NK-92 treated with Interleukin-12 subunit alpha and Interleukin-12 subunit beta, amount 100 ng/mL, for 24 hours (cell line): ENCODE measurements at regions not wholly inside any gene's neighbourhood (a gene's known extent, or its start where the extent isn't known, plus 50 kb on each side); places are given as distances from the start of the nearest gene placed in this dataset.
"Not testable (repeated sequence)": the region's sequence is repeated elsewhere in the genome, so short reads cannot be mapped to it uniquely, and the experiment has no call there.

Experiments used
- DNase-seq: peaks from one replicate; lab custom pipeline; 2025; lab: John Stamatoyannopoulos, UW

DNA sequence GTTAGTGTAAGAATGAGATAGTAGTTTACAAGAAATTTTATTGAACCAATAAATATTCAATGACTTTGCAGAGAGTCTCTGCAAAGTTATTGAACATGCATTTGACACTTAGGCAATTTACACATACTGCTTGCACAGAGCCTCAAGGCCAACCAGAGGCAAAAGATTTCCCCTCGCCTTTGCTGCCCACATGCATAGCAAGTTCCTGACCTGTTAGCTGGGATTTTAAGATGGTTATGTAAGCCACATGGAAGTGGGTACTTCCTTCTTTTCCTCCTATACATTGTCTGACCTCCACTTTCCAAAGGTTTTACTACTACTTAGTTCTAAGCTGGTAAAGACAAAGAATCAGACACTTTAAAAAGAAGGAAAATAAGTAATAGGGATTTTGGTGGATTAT is 430.1 kb upstream of the FRG1 start:
- no peak for DNase-seq

DNA sequence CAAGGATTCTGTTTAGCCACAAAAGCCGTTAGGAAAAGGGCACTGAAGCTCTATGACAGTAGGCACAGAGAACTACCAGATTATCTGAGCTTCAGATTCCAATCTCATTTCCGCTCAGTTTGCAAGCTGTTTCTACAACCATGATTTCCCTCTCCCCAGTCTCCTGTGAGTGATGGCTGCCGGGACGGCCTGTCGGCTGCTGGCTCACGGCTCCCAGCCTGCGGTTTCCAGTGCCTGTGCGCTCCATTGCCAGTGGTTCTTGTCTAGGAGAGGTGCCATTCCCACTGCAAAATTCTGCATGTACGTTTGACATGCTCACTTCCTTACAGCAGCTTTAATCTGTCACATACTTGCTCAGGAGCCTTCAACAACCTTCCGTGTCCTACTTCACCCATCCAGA is 429.1 kb upstream of the FRG1 start:
- no peak for DNase-seq

DNA sequence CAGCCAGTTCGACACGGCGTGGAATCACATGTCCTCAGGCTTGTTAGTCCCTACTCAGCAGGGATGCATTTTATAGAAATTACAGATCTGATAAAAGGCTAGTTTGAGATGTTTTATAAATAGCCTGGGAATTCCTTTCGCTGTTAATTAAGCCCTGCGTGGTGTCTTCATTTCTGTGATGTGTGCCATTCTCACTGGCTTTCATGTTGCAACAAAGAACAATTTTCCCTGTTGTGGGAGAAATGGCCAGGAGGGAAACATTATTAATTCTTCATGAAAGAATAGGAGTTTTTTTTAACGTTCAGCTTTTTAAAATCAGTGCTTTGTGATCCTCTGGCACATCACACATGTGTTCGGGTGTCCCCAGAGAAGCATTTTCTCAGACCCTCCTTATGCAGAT is 427.3 kb upstream of the FRG1 start:
- DNase-seq: no peak

DNA sequence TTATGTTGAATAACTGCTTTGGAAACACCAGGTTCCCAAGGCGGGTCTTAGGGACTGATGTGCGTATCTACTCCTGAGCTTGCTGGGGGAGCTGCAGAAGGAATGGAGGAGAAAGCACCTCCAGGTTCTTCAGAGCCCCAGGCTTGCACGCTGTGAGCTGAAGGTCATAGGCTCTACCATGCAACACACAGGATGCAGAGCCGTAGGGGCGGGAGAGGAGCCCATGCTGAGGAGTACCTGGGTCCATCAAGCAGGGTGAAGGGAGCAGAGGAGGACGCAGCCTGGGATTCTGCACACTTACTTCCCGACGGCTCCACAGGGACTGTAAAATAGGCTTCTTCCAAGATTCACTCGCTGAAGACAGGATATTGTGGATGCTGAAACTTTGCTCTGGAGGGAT is 426.5 kb upstream of the FRG1 start:
- no peak for DNase-seq

DNA sequence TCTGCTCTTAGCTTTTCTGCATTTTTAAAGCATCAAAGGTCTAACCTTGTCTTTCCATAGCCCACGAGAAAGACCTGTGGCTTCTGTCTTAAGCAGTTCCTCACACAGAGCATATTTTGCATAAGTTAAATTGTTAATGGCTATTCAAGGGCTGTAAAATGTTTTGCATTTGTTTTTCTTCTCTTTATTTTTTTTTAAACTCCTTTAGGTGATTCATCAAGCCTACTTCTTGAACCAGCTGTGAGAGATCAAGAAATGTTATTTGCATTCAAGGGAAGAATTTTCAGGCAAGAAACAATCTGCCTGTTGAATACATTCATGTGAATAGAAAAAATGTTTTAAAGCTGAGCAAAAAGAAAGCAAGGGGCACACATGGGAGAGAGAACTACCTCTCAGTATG is 423.8 kb upstream of the FRG1 start:
- no peak for DNase-seq

DNA sequence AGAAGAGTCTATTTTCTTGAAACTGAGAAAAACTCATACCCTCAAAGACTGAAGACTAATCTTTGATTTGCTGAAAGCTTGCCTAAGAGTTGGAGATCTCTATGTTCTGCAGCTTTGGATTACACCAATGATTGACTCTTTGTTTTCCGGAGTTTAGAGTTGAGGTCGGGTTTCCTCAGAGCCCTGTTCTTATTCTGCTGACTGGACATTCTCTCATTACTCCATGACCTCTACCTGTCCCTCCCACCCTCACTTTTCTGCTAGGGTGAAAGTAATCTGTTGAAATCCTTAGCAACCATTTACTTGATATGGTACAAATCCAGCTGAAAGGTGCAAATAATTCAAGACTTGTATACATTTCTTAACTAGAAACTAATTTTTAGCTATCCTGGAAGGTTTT is 421.5 kb upstream of the FRG1 start:
- no peak for DNase-seq

DNA sequence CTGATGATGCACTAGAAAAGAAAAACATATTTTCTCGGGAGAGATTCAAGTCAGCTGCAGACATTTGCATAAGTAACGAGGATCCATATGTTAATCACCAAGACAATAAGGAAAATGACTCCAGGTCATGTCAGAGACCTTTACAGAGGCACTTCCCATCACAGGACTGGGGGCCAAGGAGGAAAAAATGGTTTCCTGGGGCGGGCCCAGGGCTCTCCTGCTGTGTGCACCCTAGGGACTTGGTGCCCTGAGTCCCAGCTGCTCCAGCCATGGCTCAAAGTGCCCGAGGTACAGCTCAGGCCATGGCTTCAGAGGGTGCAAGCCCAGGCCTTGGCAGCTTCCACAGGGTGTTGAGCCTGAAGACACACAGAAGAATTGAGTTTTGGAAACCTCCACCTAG is 415.4 kb upstream of the FRG1 start:
- no peak for DNase-seq

DNA sequence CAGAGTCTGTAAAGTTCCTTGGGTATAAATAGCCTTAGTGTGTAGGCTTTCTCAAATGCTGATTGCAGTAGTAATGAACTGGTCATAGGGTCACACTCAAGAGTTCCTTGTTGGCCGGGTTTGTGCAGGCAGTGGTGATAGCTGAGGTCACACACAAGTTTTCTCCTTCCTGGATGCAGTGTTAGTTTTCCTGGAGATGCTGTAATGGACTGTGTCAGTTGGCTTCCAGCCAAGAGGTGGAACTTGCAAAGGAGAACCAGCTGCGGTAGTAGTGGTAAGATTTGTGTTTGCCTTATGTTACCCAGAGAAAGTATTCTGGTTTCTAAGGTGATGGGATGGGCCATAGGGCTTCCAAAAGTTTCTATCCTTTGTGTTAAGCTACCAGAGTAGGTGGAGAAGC is 409.8 kb upstream of the FRG1 start:
- DNase-seq: no peak

DNA sequence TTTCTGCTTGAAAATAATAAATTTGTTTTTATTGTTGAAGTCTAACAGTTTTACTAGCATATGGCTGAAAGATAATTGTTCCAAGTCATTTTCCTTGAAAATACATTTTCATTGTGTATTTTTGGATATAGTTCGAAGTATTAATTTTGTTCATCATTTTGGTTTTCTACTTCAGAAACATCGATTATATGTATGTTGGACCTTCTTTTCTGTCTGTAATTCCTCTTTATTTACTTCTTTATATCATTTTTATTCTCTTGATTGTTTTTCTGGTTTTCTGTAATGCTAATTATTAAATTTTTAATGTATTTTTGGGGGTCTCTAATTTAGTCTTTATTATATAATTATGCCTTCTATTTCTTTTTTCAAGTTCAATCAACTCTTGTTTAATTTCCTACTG is 407.1 kb upstream of the FRG1 start:
- DNase-seq: no peak

DNA sequence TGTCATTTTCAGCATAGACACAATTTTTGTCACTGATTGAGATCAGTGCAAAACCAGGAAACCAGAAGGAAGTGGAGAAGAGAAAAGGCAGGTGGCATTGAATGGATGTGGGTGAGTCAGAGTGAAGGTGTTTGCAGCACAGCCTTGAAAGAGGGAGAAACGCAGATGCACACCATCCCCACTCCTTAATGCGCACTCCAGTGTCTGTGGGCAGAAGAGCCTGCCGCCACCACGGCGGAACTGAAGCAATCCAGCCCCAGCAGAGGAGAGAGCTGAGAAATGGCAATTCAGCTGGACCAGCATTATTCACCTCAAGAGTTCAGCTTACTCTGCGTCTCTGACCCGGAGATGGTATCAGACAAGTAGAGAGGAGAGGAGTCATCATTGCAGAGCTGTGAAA is 393.1 kb upstream of the FRG1 start:
- no peak for DNase-seq

DNA sequence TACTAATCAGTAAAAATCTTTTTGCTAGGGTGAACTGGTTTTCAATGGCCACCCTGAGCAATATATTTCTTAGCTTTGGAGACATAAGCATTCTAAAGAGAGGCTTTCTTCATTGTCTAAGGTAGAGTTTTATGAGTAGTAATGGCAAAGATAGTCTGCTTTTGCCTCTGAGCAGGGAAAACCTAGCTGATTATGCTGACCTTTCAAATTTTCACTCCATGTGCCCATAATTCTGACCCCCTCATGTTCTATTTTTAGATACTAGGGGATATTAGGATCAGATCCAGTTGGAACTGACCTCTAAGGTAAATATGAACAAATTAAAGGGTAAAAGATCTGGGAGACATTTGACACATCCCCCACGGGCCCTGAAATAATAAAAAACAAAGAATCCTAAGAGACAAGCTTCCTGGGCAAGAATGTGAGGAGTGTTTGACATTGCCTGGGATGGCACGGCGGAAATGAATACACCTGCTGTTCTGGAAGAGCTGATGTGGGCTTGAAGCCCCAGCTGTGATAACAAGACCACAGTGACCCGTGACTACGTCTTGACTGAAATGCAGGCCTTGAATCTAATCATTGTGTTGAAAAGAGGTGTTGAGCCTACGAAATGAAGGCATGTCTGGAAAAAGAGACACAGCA is 392.1 kb upstream of the FRG1 start:
- no peak for DNase-seq

DNA sequence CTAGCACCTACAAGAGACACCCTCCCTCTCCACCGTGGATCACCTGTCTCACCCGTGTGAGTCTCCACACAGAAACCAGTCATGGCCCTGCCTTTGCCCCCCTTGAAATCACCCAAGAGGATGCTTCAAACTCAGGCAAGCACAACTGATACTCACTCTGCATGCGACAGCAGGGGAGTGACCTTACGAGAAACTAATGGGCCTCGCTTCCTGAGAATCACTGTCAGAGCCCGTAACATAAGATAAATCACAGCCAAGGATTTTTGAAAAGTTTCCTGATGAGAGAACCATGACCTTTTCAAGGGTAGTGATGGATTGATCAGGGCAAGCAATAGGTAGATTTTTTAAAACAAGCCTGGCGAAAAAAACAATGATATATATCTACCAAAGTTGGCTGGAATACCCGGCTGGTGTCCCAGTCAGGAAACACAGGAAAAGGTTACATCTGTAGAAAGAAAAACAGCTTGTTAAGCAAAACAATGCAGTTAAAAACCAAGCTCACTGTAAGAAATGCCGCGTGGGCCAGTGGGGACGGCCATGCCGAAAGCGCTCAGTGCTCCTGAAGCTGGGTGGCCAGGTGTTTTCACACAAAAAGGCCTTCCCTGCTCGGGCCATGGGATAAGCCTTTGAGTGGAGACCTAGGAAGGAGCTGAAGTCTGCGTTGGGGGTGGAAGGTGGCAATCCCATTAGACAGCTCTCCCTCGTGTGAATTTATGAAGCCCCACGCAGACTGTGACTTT is 388.6 kb upstream of the FRG1 start:
- DNase-seq: not testable (repeated sequence)

DNA sequence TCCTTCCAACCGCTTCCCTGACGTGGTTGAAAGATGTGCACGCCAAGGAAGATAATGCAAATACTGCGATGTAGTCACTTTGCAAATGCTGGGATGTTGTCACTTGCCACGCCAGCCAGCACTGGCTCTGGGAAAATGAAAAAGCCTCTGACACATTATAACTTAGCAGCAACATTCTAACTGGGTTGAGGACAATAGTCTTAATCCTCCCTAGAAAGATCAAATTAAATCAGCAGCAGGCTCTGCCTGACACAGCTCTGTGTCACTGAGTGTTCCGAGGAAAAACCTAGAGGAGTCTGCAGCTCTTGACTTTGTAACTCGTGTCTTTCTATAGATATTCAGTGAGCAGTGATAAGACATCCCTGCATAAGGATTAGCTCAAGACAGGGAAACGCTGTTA is 380.1 kb upstream of the FRG1 start:
- DNase-seq: not testable (repeated sequence)

DNA sequence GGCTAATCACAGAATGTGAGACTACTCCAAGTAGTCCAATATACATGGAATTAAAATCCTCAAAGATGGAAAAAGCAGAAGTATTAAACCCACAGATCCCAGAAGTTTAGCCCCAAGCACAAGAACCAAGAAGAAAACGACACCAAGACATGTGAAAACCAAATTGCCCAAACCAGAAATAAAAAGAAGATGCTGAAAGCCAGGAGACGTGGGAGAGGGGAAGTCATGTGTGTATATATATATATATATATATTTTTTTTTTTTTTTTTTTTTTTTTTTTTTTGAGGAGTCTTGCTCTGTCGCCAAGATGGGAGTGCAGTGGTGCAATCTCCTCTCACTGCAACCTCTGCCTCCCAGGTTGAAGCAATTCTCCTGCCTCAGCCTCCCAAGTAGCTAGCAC is 376.9 kb upstream of the FRG1 start:
- not testable (repeated sequence) for DNase-seq

DNA sequence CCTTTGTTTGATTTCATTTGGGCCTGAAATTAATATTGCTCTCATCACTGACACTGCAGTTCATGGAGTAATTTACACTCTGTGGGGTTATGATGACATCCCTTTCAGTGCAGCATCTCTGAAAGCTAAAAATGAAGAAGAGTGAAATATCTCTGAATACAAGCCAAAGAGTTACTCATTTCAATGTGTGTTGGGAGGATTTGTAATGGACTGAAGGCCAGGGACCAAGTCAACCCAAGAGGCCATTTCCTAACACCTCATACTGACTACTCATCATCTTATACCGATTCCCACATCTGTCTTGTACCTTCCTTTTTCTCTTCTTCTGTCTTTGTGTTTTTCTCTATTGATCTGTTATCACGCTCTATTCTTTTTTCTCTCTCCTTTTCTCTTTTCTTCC is 374.4 kb upstream of the FRG1 start:
- DNase-seq: not testable (repeated sequence)

DNA sequence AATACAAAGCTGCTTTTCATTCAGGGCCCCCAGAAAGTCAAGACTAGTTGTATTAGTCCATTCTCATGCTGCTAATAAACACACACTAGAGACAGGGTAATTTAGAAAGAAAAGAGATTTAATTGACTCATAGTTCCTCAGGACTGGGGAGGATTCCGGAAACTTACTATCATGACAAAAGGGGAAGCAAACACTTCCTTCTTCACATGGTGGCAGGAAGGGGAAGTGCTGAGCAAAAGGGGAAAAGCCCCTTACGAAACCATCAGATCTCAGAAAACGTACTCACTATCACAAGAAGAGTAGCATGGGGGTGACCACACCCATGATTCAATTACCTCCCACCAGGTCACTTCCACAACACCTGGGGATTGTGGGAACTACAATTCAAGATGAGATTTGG is 373.8 kb upstream of the FRG1 start:
- DNase-seq: not testable (repeated sequence)

DNA sequence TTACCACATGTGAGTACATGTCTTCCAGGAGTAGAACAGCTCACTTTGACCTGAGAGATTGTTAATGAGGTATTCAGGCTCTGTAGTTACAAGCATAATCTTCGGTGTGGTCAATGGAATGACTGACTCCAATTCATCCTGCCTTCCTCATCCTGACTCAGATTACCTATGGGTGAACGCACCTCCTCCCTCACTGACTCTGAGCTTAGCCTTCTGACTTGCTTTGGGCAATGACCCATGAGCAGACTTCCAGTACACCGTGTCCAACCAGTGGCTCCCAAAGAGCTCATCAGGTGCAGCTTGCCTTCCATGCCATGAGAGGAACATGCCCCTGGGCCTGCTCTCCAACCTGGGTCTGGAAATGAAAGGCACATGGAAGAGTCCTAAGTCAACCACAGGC is 361.0 kb upstream of the FRG1 start:
- not testable (repeated sequence) for DNase-seq

DNA sequence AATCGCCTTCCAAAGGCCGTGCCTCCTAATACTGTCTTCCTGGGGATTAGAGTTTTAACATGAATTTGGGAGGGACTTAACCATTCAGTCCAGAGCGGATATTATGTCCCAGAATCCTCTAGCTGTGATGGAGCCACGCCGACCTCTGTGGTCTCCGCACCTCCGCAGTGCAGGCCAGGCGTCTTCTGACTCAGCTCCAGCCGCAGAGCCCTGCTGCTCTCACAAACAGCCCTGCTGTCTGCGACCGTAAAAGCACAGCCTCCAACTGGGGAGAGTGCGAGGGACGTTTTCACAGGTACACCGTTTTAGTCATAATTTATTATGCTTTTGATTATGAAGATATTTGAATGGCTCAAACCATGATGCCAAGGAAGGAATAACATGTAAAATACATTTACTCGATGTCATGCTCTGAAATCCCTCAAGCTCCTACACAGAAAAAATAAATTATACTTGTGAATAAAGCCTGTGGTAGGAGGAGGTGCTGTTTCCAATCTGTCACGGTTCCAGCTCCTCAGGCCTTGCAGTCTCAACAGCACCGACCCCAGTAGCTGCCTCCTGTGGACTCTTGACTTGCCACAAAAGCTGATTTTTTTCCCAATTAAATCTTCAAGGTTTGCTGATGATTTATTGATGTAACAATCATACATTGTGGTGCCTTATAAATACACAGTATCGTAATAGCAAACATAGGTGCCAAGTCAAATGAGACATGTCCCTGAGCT is 353.6 kb upstream of the FRG1 start:
- not testable (repeated sequence) for DNase-seq

DNA sequence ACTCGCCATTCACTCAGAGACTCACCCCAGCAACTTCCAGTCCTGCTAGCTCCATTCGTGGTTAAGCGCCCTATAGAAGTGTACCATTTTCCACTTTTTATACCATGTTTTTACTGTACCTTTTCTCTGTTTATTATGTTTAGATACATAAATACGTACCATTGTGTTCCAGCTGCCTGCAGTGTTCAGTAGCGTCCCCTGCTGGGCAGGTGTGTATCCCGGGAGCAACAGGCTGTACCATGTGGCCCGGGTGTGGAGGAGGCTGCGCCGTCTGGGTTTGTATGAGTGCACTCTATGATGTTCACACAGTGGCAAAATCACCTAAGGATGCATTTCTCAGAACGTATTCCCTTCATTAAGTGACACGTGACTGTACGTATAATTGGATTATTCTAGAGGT is 351.5 kb upstream of the FRG1 start:
- DNase-seq: not testable (repeated sequence)

DNA sequence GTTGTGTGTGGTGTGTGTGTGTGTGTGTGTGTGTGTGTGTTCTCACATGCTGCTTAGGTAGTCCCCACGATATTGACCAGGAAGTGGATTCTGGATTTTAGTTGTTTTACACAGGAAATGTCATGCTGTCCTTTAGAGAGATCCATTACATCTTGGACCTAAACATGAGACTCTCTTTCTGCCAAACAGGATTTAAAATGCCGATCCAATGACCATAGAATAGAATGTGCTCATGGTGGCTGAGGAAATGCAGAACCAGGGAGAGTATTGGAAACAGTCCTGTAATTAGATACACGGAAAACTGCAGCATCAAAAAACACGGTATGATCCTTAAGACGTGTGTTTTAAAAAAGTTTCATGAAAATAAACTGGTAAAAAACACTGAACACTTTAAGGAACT is 347.8 kb upstream of the FRG1 start:
- DNase-seq: no peak

DNA sequence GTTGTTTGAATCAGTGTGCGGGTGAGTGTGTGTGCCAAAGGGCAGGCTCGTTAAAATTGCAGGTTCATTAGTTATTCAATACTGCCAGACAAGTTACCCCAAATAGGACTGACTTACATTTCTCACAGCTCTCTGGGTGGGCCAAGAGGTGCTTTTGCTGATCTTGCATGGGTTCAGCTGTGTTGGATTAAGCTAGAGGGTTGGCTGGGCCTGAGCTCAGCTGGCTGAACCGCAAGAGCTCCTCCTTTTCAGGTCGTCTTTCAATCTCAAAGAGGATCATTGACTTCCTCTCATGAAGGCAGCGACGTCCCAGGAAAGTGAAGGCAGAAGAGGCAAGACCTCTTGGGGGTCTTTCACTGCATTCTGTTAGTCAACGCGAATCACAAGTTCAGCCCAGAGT is 343.3 kb upstream of the FRG1 start:
- no peak for DNase-seq

DNA sequence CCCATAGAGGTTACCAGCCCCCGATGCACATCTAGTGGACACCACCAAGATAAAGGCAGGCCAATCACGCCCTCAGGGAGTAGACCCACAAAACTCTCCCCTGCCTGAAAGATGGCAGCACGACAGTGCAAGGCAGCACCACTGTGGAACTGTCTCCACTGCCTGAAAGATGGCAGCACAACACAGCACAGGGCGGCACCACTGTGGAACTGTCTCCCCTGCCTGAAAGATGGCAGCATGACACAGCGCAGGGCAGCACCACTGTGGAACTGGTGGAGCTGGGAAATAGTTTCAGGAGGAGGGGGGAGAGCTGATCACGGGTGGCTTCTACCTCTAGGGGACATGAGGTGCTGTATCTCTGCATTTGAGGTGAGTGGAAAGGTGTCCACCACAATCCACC is 340.4 kb upstream of the FRG1 start:
- DNase-seq: no peak

DNA sequence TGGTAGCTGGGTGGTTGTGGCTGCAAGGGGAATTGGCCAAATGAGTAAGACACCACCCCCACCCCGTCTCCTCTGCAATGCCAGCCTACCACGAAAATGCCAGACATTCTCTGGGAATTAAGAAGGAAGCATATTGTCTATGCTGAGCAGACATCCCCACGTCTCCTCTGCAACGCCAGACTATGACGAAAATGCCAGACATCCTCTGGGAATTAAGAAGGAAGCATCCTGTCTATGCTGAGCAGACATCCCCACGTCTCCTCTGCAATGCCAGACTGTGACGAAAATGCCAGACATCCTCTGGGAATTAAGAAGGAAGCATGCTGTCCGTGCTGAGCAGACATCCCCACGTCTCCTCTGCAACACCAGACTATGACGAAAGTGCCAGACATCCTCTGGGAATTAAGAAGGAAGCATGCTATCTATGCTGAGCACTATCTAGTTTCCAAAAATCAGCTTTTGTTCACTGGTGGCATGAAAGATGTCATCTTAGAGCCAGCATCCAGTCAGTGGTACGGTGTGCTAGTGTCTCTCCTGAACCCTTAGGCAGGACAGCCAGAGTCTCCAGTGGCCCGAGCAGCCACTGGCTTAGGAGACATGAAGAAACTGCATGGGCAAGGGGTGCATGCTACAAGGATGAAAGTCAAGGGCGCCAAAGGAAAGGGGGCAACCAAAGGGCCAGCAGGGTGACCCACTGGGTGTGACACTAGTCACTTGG is 339.8 kb upstream of the FRG1 start:
- no peak for DNase-seq
